ENCODE measurements at regions not wholly inside any gene's neighbourhood (a gene's known extent, or its start where the extent isn't known, plus 50 kb on each side); places are given as distances from the start of the nearest gene placed in this dataset.
A peak's percentile ranks its signal among the peaks of the same experiment; 100 is the strongest.

DNA sequence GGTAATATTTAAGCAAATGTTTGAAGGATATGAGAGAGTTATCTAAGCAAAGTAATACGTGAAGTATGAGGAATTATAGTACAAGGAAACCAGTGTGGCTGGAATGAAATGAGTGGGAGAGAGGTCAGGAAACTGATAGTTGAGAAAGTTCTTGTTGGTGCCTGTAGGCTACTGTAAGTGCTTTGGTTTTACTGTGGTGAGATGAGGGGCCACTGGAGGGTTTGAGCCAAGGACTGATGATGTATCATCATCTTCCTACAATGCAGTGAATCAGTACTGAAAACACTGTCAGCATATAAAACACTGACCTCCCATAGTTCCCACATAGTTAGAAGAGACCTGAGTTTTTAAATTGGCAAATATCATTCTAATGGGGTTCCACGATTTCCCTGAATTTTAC, 367.5 kb upstream of the CTSO start:
- Mint-ChIP-seq H3K27ac (no peak overlapping the region), H3K4me3 (no peak overlapping the region), H3K36me3 (no peaks in the 10 kb centered on the region), H3K4me1 (no peaks in the 10 kb centered on the region), H3K27me3 (no peaks in the 10 kb centered on the region), H3K9me3 (peaks cover 0 to 12% (median 5%) of the 10 kb centered on the region in 8 donors)
- Histone ChIP-seq H3K36me3 (ENCODE audit: insufficient read depth, low read length) (no peaks in the 10 kb centered on the region), H3K9me3 (ENCODE audit: control insufficient read depth in 1 of 2, low read length in 2 of 2) (no peaks in the 10 kb centered on the region), H3K27ac (ENCODE audit: low read depth, low read length) (no peak overlapping the region), H3K4me3 (ENCODE audit: low read length in 2 of 2) (no peak overlapping the region), H3K27me3 (ENCODE audit: insufficient read depth, low read length) (no peaks in the 10 kb centered on the region), H3K4me1 (ENCODE audit: insufficient read depth, low read length) (no peaks in the 10 kb centered on the region)
- ChIA-PET POLR2A (ENCODE audit: partially characterized antibody) (no interaction called here), CTCF (ENCODE audit: partially characterized antibody) (no interaction called here)
- intact Hi-C loops (cut with micrococcal nuclease): no loop called here
- no peak for DNase-seq

GRCh38 chr4:156313497-156313896, 359.8 kb upstream of the CTSO start:
- no peaks in the 10 kb centered on the region for H3K36me3 Mint-ChIP-seq
- H3K9me3 ChIP-seq (ENCODE audit: control insufficient read depth in 1 of 2, low read length in 2 of 2): peaks cover under 1 to 2% of the 10 kb centered on the region in 2 donors
- no peaks in the 10 kb centered on the region for H3K27me3 ChIP-seq (ENCODE audit: insufficient read depth, low read length)
- H3K4me3 Mint-ChIP-seq: no peak overlapping the region
- no peaks in the 10 kb centered on the region for H3K36me3 ChIP-seq (ENCODE audit: insufficient read depth, low read length)
- H3K4me1 ChIP-seq (ENCODE audit: insufficient read depth, low read length): no peaks in the 10 kb centered on the region
- peaks cover 0 to 17% (median 4%) of the 10 kb centered on the region in 8 donors for H3K9me3 Mint-ChIP-seq
- DNase-seq: no peak
- POLR2A ChIA-PET (ENCODE audit: partially characterized antibody): no interaction called here
- H3K27me3 Mint-ChIP-seq: no peaks in the 10 kb centered on the region
- no peak overlapping the region for H3K4me3 ChIP-seq (ENCODE audit: low read length in 2 of 2)
- no peaks in the 10 kb centered on the region for H3K4me1 Mint-ChIP-seq
- no peak overlapping the region for H3K27ac ChIP-seq (ENCODE audit: low read depth, low read length)
- intact Hi-C loops (cut with micrococcal nuclease): no loop called here
- no peak overlapping the region for H3K27ac Mint-ChIP-seq
- CTCF ChIA-PET (ENCODE audit: partially characterized antibody): no interaction called here

DNA sequence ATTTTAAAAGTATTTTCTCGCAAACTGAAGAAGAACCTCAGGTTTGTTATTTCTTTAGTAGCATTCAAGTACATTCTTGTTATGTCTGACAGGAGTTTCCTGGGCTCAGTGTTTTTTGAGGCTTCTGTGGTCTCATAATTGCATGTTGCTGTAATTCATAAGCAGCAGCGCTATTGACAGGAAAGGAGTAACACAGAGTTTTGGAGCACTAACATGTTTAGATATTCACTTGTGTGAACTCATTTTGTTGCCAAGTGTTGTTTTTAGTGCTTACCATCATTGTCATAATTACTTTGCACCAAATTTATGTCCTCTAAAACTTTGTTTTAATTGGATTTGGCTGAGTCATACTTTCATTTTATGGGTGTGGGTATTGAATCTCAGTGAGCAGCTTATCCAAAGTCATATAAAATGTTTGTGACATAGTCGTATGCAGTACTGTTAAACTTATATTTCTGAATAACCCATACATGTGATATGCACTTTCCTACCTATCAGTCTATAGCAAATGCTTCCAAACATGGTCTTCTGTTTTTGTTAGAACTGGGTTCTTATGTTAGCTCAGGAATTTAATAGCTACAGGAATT, 358.7 kb upstream of the CTSO start:
- DNase-seq: no peak
- H3K4me1 ChIP-seq (ENCODE audit: insufficient read depth, low read length): no peaks in the 10 kb centered on the region
- H3K27ac ChIP-seq (ENCODE audit: low read depth, low read length): no peak overlapping the region
- Mint-ChIP-seq H3K9me3 (peaks cover 0 to 13% (median 3%) of the 10 kb centered on the region in 8 donors), H3K4me3 (no peak overlapping the region), H3K36me3 (no peaks in the 10 kb centered on the region), H3K4me1 (no peaks in the 10 kb centered on the region), H3K27ac (no peak overlapping the region), H3K27me3 (no peaks in the 10 kb centered on the region)
- POLR2A ChIA-PET (ENCODE audit: partially characterized antibody): no interaction called here
- CTCF ChIA-PET (ENCODE audit: partially characterized antibody): no interaction called here
- no peak overlapping the region for H3K4me3 ChIP-seq (ENCODE audit: low read length in 2 of 2)
- no peaks in the 10 kb centered on the region for H3K27me3 ChIP-seq (ENCODE audit: insufficient read depth, low read length)
- peaks cover 2 to 3% of the 10 kb centered on the region in 2 donors for H3K9me3 ChIP-seq (ENCODE audit: control insufficient read depth in 1 of 2, low read length in 2 of 2)
- intact Hi-C loops (cut with micrococcal nuclease): no loop called here
- no peaks in the 10 kb centered on the region for H3K36me3 ChIP-seq (ENCODE audit: insufficient read depth, low read length)

DNA sequence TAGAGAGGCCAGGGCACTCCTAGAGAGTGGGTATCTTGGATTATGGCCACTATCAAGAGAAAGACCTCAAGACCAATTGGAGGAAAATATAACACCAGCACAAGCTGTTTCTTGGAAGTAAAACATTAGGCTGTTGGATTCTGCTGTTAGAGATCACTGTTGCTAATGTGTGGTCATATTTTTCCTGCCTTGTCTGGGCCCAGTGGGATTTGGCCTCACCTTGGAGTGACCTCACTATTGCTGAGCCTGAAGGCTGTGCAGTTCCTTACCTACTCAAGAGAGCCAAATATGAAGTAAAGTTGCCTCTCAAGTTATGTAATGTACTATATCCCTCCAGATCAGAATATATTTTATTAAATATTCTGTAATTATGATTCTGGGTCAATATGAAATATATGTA, 355.4 kb upstream of the CTSO start:
- Histone ChIP-seq H3K9me3 (ENCODE audit: control insufficient read depth in 1 of 2, low read length in 2 of 2) (peaks cover 0 to 3% of the 10 kb centered on the region in 2 donors), H3K36me3 (ENCODE audit: insufficient read depth, low read length) (no peaks in the 10 kb centered on the region), H3K27me3 (ENCODE audit: insufficient read depth, low read length) (no peaks in the 10 kb centered on the region), H3K27ac (ENCODE audit: low read depth, low read length) (no peak overlapping the region), H3K4me3 (ENCODE audit: low read length in 2 of 2) (no peak overlapping the region), H3K4me1 (ENCODE audit: insufficient read depth, low read length) (no peaks in the 10 kb centered on the region)
- Mint-ChIP-seq H3K36me3 (no peaks in the 10 kb centered on the region), H3K4me1 (no peaks in the 10 kb centered on the region), H3K9me3 (peaks cover 0 to 3% (median 0%) of the 10 kb centered on the region in 8 donors), H3K27me3 (no peaks in the 10 kb centered on the region), H3K27ac (no peak overlapping the region), H3K4me3 (no peak overlapping the region)
- CTCF ChIA-PET (ENCODE audit: partially characterized antibody): no interaction called here
- DNase-seq: no peak
- POLR2A ChIA-PET (ENCODE audit: partially characterized antibody): no interaction called here
- intact Hi-C loops (cut with micrococcal nuclease): no loop called here

DNA sequence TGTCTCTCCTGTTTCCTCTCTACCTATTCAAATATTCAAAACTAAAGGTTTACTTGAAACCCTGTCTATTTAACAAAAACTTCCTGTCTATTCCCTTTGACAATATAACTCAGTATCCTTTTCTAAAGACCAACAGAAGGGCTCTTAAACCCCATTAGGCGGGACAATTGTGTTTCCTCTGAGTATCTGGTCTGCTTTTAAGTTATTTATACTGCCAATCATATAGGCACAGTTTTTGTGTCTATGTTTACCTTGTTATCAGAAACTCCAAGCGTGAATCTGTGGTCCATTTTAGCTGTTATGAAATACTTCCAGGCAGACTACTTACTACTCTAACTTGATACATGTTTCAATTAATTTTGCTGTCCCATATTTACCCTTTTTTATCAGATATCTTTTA, 350.0 kb upstream of the CTSO start:
- CTCF ChIA-PET (ENCODE audit: partially characterized antibody): no interaction called here

DNA sequence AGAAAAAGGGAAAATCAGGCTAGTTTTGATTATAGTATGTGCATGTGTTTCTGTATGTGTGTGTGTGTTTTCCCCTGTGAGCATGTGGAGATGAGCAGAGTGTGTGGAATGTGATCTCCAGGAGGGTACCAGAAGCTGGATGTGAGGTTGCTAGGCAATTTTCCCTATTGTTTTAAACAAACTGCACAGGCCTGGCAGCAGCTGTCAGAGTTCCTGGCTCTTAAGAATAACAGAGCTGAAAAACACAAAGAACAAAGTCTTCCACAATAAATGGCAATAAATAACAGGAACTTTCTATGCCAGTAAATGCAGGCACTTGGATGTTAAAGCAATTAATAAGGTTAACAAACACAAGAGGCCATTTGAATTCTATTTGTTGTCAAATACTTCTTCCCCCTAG, 344.6 kb upstream of the CTSO start:
- ChIA-PET CTCF (ENCODE audit: partially characterized antibody) (no interaction called here), POLR2A (ENCODE audit: partially characterized antibody) (no interaction called here)
- DNase-seq: no peak
- intact Hi-C loops (cut with micrococcal nuclease): no loop called here
- H3K4me1 ChIP-seq (ENCODE audit: insufficient read depth, low read length): no peaks in the 10 kb centered on the region
- H3K4me3 ChIP-seq (ENCODE audit: low read length in 2 of 2): no peak overlapping the region
- Mint-ChIP-seq H3K4me3 (no peak overlapping the region), H3K27ac (no peak overlapping the region), H3K4me1 (no peaks in the 10 kb centered on the region), H3K27me3 (no peaks in the 10 kb centered on the region), H3K36me3 (no peaks in the 10 kb centered on the region), H3K9me3 (peaks cover 0 to 21% (median 4%) of the 10 kb centered on the region in 8 donors)
- H3K27ac ChIP-seq (ENCODE audit: low read depth, low read length): no peak overlapping the region
- H3K36me3 ChIP-seq (ENCODE audit: insufficient read depth, low read length): no peaks in the 10 kb centered on the region
- H3K27me3 ChIP-seq (ENCODE audit: insufficient read depth, low read length): no peaks in the 10 kb centered on the region
- H3K9me3 ChIP-seq (ENCODE audit: control insufficient read depth in 1 of 2, low read length in 2 of 2): no peaks in the 10 kb centered on the region

More for the DNA sequence above, 350.0 kb upstream of the CTSO start:
- no peaks in the 10 kb centered on the region for H3K4me1 ChIP-seq (ENCODE audit: insufficient read depth, low read length)
- H3K36me3 ChIP-seq (ENCODE audit: insufficient read depth, low read length): no peaks in the 10 kb centered on the region
- no peaks in the 10 kb centered on the region for H3K27me3 ChIP-seq (ENCODE audit: insufficient read depth, low read length)
- H3K27ac Mint-ChIP-seq: no peak overlapping the region
- H3K27me3 Mint-ChIP-seq: no peaks in the 10 kb centered on the region
- DNase-seq: no peak
- H3K27ac ChIP-seq (ENCODE audit: low read depth, low read length): no peak overlapping the region
- H3K4me3 ChIP-seq (ENCODE audit: low read length in 2 of 2): no peak overlapping the region
- H3K4me3 Mint-ChIP-seq: peak overlapping the region in 1 of 8 donors; percentile 9
- POLR2A ChIA-PET (ENCODE audit: partially characterized antibody): no interaction called here
- peaks cover 0 to 3% of the 10 kb centered on the region in 2 donors for H3K9me3 ChIP-seq (ENCODE audit: control insufficient read depth in 1 of 2, low read length in 2 of 2)
- H3K4me1 Mint-ChIP-seq: no peaks in the 10 kb centered on the region
- peaks cover 0 to 11% (median 3%) of the 10 kb centered on the region in 8 donors for H3K9me3 Mint-ChIP-seq
- intact Hi-C loops (cut with micrococcal nuclease): no loop called here
- no peaks in the 10 kb centered on the region for H3K36me3 Mint-ChIP-seq

GRCh38 chr4:156295676-156296195, 342.1 kb upstream of the CTSO start:
- H3K4me3 ChIP-seq (ENCODE audit: low read length in 2 of 2): no peak overlapping the region
- H3K4me1 ChIP-seq (ENCODE audit: insufficient read depth, low read length): no peaks in the 10 kb centered on the region
- Mint-ChIP-seq H3K4me3 (no peak overlapping the region), H3K27ac (no peak overlapping the region), H3K36me3 (no peaks in the 10 kb centered on the region), H3K4me1 (no peaks in the 10 kb centered on the region), H3K9me3 (peaks cover 0 to 16% (median 3%) of the 10 kb centered on the region in 8 donors), H3K27me3 (no peaks in the 10 kb centered on the region)
- ChIA-PET CTCF (ENCODE audit: partially characterized antibody) (no interaction called here), POLR2A (ENCODE audit: partially characterized antibody) (no interaction called here)
- intact Hi-C loops (cut with micrococcal nuclease): no loop called here
- no peak for DNase-seq
- H3K27ac ChIP-seq (ENCODE audit: low read depth, low read length): no peak overlapping the region
- no peaks in the 10 kb centered on the region for H3K9me3 ChIP-seq (ENCODE audit: control insufficient read depth in 1 of 2, low read length in 2 of 2)
- H3K27me3 ChIP-seq (ENCODE audit: insufficient read depth, low read length): no peaks in the 10 kb centered on the region
- H3K36me3 ChIP-seq (ENCODE audit: insufficient read depth, low read length): no peaks in the 10 kb centered on the region

DNA sequence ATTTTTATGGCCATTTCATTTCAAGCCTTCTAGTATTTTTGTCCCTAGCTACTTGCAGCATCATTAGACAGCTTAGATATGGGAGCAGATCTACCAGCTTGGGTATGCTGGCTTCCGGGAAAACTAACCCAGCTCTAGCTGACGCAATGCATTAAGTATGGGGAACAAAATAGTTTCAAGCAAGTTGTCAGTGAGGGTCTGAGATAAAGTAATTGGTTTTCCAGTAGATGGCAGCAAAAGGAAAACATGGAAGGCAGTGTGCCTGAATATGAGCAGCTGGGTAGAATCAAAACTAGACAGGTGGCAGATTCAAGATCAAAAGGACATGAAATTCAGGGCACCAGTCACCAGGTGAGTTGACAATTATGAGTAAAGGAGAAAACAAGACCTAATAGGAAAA, 340.9 kb upstream of the CTSO start:
- Mint-ChIP-seq H3K9me3 (peaks cover 0 to 16% (median 3%) of the 10 kb centered on the region in 8 donors), H3K4me3 (no peak overlapping the region), H3K27ac (no peak overlapping the region), H3K27me3 (no peaks in the 10 kb centered on the region), H3K36me3 (no peaks in the 10 kb centered on the region), H3K4me1 (no peaks in the 10 kb centered on the region)
- Histone ChIP-seq H3K27ac (ENCODE audit: low read depth, low read length) (no peak overlapping the region), H3K27me3 (ENCODE audit: insufficient read depth, low read length) (no peaks in the 10 kb centered on the region), H3K9me3 (ENCODE audit: control insufficient read depth in 1 of 2, low read length in 2 of 2) (no peaks in the 10 kb centered on the region), H3K36me3 (ENCODE audit: insufficient read depth, low read length) (no peaks in the 10 kb centered on the region), H3K4me3 (ENCODE audit: low read length in 2 of 2) (no peak overlapping the region), H3K4me1 (ENCODE audit: insufficient read depth, low read length) (no peaks in the 10 kb centered on the region)
- no peak for DNase-seq
- ChIA-PET POLR2A (ENCODE audit: partially characterized antibody) (no interaction called here), CTCF (ENCODE audit: partially characterized antibody) (no interaction called here)
- intact Hi-C loops (cut with micrococcal nuclease): no loop called here
